Gastrocnemius medialis (tissue), 4 donors: ENCODE measurements at regions not wholly inside any gene's neighbourhood (a gene's known extent, or its start where the extent isn't known, plus 50 kb on each side); places are given as distances from the start of the nearest gene placed in this dataset.

Experiments used
- ATAC-seq, 2 donors: fragments of 150-250 bp; one replicate each; pipeline ENCODE4 v1.9.1; 2016
- DNase-seq, 2 donors: peaks; one replicate each; pipeline ENCODE4 v3.0.0-alpha.2; 2019
- H3K27ac ChIP-seq, 4 donors: fragments of 200-600 bp; sonication (generic); 1 replicate in 1 of 4; 2 replicates in 3 of 4; pipeline ENCODE4 v1.5.1; 2016 to 2018; ENCODE audit warnings: mild to moderate bottlenecking in 2 of 4, moderate library complexity in 1 of 4
- H3K27me3 ChIP-seq, 3 donors: fragments of 200-600 bp; sonication (generic) in 2 of 3; 1 replicate in 1 of 3; 2 replicates in 2 of 3; pipeline versions ENCODE4 v1.5.1 to v1.6.0; 2016 to 2019; ENCODE audit warnings: mild to moderate bottlenecking in 1 of 3, moderate library complexity in 1 of 3
- H3K36me3 ChIP-seq, 2 donors: fragments of 200-600 bp; sonication (generic) in 1 of 2; one replicate each; pipeline ENCODE4 v1.5.1; 2017 to 2018
- H3K4me1 ChIP-seq, 2 donors: fragments of 200-600 bp; sonication (generic) in 1 of 2; one replicate each; pipeline ENCODE4 v1.5.1; 2016 to 2017; ENCODE audit warnings: mild to moderate bottlenecking in 2 of 2
- H3K4me3 ChIP-seq, 4 donors: fragments of 200-600 bp; sonication (generic) in 3 of 4; 1 replicate in 1 of 4; 2 replicates in 3 of 4; pipeline ENCODE4 v1.5.1; 2016 to 2019; ENCODE audit warnings: mild to moderate bottlenecking in 2 of 4
- H3K9me3 ChIP-seq, 3 donors: fragments of 200-600 bp; sonication (generic) in 2 of 3; 1 replicate in 1 of 3; 2 replicates in 2 of 3; pipeline ENCODE4 v1.5.1; 2016 to 2019
- CTCF ChIP-seq, 5 experiments: fragments of 450-650 bp in 3 of 5; fragments of 200-600 bp in 2 of 5; sonication (generic) in 2 of 5; IDR thresholded peaks in 4 of 5; conservative IDR thresholded peaks in 1 of 5; 1 replicate in 4 of 5; 2 replicates in 1 of 5; pipeline ENCODE4 v1.5.1; 2016 to 2019; ENCODE audit warnings: antibody characterized with exemption in 5 of 5, mild to moderate bottlenecking in 3 of 5, moderate library complexity in 3 of 5
- POLR2A ChIP-seq, 2 donors: fragments of 450-650 bp; IDR thresholded peaks; one replicate each; pipeline ENCODE4 v1.6.1; 2017; ENCODE audit warnings: antibody characterized with exemption in 2 of 2, mild to moderate bottlenecking in 2 of 2, moderate library complexity in 2 of 2
- in situ Hi-C, 4 donors: fragments of 200-750 bp; cut with MboI; loops; one replicate each; pipeline versions ENCODE4 v1.15.0 to v1.8.0; 2017; ENCODE audit warnings: low sequenced_read_pairs in 4 of 4
- intact Hi-C: fragments of 100-400 bp; cut with DNase I; formaldehyde crosslinking; loops from one replicate; pipeline ENCODE4 v1.15.1; 2023; ENCODE audit warnings: low total_unique reads

GRCh38 chr13:99743094-99743493 lies 228.5 kb downstream of the ZIC5 start:
- TF ChIP-seq CTCF (IDR thresholded peaks at IDR 0.05 in 4 of 5, conservative IDR thresholded peaks at IDR 0.05 in 1 of 5) = no peak
- TF ChIP-seq POLR2A (IDR thresholded peaks at IDR 0.05) = no peak
- in situ Hi-C loops = no loop called here
- peaks cover 0 to 4% of the 10 kb centered on the region in 2 donors for H3K4me1 ChIP-seq
- ATAC-seq (no peak), DNase-seq (no peak)
- no peak overlapping the region for H3K27ac ChIP-seq
- no peak overlapping the region for H3K4me3 ChIP-seq
- H3K9me3 ChIP-seq = no peaks in the 10 kb centered on the region
- H3K36me3 ChIP-seq = no peaks in the 10 kb centered on the region
- no peaks in the 10 kb centered on the region for H3K27me3 ChIP-seq
- intact Hi-C loops = no loop called here

- intact Hi-C loops = no loop called here
Observed at GRCh38 chr13:99741960-99742359, 229.6 kb downstream of the ZIC5 start.

GRCh38 chr13:99740251-99740979 lies 231.2 kb downstream of the ZIC5 start:
- H3K4me3 ChIP-seq = no peak overlapping the region
- peaks cover 0 to 4% of the 10 kb centered on the region in 2 donors for H3K4me1 ChIP-seq
- no peak for ATAC-seq
- no peaks in the 10 kb centered on the region for H3K27me3 ChIP-seq
- H3K27ac ChIP-seq = no peak overlapping the region
- no peak for DNase-seq
- TF ChIP-seq POLR2A (IDR thresholded peaks at IDR 0.05) = no peak
- no peak for TF ChIP-seq CTCF (IDR thresholded peaks at IDR 0.05 in 4 of 5, conservative IDR thresholded peaks at IDR 0.05 in 1 of 5)
- H3K36me3 ChIP-seq = no peaks in the 10 kb centered on the region
- no peaks in the 10 kb centered on the region for H3K9me3 ChIP-seq
- in situ Hi-C loops (no loop called here), intact Hi-C loops (no loop called here)

More at GRCh38 chr13:99741960-99742359, 229.6 kb downstream of the ZIC5 start:
- no peak overlapping the region for H3K27ac ChIP-seq
- TF ChIP-seq CTCF (IDR thresholded peaks at IDR 0.05 in 4 of 5, conservative IDR thresholded peaks at IDR 0.05 in 1 of 5) (no peak), POLR2A (IDR thresholded peaks at IDR 0.05) (no peak)
- DNase-seq (no peak), ATAC-seq (no peak)
- no peaks in the 10 kb centered on the region for H3K36me3 ChIP-seq
- no peaks in the 10 kb centered on the region for H3K27me3 ChIP-seq
- no peak overlapping the region for H3K4me3 ChIP-seq
- H3K9me3 ChIP-seq = no peaks in the 10 kb centered on the region
- H3K4me1 ChIP-seq = peaks cover 0 to 4% of the 10 kb centered on the region in 2 donors
- in situ Hi-C loops = no loop called here

- no peaks in the 10 kb centered on the region for H3K36me3 ChIP-seq
- in situ Hi-C loops (no loop called here), intact Hi-C loops (no loop called here)
- no peaks in the 10 kb centered on the region for H3K9me3 ChIP-seq
- no peaks in the 10 kb centered on the region for H3K27me3 ChIP-seq
- ATAC-seq (no peak), DNase-seq (no peak)
- no peak overlapping the region for H3K27ac ChIP-seq
- TF ChIP-seq POLR2A (IDR thresholded peaks at IDR 0.05) (no peak), CTCF (IDR thresholded peaks at IDR 0.05 in 4 of 5, conservative IDR thresholded peaks at IDR 0.05 in 1 of 5) (no peak)
- H3K4me1 ChIP-seq = peaks cover 0 to 4% of the 10 kb centered on the region in 2 donors
- H3K4me3 ChIP-seq = no peak overlapping the region
Observed at GRCh38 chr13:99738626-99739025, 232.9 kb downstream of the ZIC5 start.
